Activated CD4-positive, alpha-beta T cell treated with anti-CD3 and anti-CD28 coated beads, Interleukin-2, amount 50 U/mL, for 16 hours (primary cell): ENCODE measurements at regions not wholly inside any gene's neighbourhood (a gene's known extent, or its start where the extent isn't known, plus 50 kb on each side); places are given as distances from the start of the nearest gene placed in this dataset.

Experiments
- DNase-seq: peaks from one replicate; pipeline ENCODE4 v3.0.0-alpha.2; 2020

DNA sequence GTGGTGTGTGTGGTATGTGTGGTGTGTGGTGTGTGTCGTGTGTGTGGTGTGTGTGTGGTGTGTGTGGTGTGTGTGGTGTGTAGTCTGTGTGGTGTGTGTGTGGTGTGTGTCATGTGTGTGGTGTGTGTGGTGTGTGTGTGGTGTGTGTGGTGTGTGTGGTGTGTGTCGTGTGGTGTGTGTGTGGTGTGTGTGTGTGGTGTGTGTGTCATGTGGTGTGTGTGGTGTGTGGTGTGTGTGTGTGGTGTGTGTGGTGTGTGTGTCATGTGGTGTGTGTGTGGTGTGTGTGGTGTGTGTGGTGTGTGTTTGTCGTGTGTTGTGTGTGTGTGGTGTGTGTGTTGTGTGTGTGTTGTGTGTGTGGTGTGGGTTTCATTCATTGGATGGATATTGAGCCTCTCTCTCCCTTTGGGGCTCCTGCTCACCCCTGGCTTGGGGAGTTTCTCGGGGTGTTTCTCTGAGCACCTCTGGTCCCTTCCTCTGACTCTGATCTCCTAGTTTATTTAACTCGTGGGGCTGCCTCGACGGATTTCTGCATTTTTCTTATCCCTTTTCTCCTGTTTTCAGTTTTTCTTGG lies 145.8 kb downstream of the DNAJB6 start:
- DNase-seq: no peak

GRCh38 chr7:157483515-157483914 lies 146.7 kb downstream of the DNAJB6 start:
- DNase-seq: no peak

GRCh38 chr7:157483971-157484410 lies 147.2 kb downstream of the DNAJB6 start:
- DNase-seq: no peak

DNA sequence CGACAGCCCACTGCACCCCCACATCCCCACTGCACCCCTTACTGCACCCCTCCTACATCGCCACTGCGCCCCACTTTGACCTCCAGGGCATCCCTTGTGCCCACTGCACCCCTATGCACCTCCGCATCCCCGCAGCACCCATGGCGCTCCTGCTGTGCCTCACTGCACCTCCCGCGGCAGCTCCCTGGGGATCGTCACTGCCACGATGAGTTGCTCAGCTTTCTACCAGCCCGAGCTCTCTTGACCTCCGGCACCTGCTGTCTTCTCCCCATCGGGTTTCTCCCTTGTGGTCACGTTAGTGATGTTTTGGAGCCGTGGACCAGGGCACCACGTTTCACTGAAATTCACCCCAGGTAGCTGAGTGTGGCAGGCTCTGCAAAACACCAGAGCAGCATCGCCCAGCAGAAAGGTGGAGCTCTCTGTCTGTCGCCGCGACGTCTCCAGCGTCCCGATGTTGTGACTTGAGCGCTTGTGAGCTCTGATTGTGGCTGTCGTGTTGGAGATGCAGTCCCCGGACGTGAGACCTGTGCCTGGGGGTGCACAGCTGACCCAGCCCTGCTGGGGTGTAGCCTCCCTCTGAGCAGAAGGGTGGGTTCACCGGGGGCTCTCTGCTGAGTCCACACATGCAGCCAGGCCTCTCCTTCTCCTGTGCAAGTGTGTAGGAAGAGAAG lies 147.7 kb downstream of the DNAJB6 start:
- DNase-seq: no peak

- DNase-seq: no peak
These were observed 148.6 kb downstream of the DNAJB6 start for GRCh38 chr7:157485361-157485831.

DNA sequence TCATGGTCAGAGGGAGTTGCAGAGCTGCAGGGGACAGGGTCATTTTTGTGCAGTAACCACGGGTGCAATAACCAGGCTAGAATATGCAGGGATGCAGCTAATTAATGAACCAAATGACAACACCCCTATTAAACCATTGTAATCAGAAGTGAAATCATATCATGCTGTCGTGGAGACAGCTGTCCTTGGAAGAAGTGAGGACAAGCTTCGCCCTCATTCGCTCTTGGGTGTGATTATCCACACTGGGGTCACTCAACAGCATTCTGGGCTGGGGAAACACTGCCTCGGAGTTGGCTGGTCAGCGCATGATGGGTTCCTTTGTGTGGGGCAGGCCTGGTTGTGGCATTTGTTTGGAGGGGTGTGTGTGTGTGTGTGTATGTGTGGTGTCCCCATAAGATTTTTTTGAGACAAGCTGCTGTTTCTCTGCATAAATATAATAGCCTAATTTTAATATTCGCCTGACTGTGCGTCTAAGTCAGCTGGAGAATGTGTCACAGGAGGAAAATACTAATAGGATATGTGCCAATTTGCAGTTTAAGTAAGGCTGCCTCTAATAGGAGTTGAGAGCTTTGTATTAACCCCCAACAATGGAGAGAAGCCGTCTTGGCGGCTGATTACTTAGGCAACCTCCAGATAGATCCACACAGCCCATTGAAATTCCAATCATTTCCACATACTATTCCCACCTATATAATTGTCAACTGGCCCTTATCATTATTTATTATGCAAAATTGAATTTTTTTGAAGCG lies 149.4 kb downstream of the DNAJB6 start:
- no peak for DNase-seq

GRCh38 chr7:157487046-157487770 lies 150.4 kb downstream of the DNAJB6 start:
- no peak for DNase-seq

- no peak for DNase-seq
These were observed 151.5 kb downstream of the DNAJB6 start for GRCh38 chr7:157488281-157488680.

- no peak for DNase-seq
These were observed 152.2 kb downstream of the DNAJB6 start for GRCh38 chr7:157488966-157489365.
